SIG-M5 treated with dmso at 0.1 percent for 504 hours (cell line): ENCODE measurements at regions not wholly inside any gene's neighbourhood (a gene's known extent, or its start where the extent isn't known, plus 50 kb on each side); places are given as distances from the start of the nearest gene placed in this dataset.
A peak's percentile ranks its signal among the peaks of the same experiment; 100 is the strongest.
"Not testable (repeated sequence)": the region's sequence is repeated elsewhere in the genome, so short reads cannot be mapped to it uniquely, and the experiment has no call there.

Experiments
- DNase-seq: peaks from one replicate; lab custom pipeline; 2025; ENCODE audit not compliant: unreplicated experiment; lab: John Stamatoyannopoulos, UW

- DNase-seq: peak; percentile 96
Measured at GRCh38 chr11:67805253-67806126, 131.1 kb upstream of the ALDH3B2 start.

GRCh38 chr11:67804435-67805252 is 130.2 kb upstream of the ALDH3B2 start:
- not testable (repeated sequence) for DNase-seq

- DNase-seq: not testable (repeated sequence)
Measured at GRCh38 chr11:67803519-67803918, 129.1 kb upstream of the ALDH3B2 start.

GRCh38 chr11:67803055-67803454 is 128.6 kb upstream of the ALDH3B2 start:
- not testable (repeated sequence) for DNase-seq

DNA sequence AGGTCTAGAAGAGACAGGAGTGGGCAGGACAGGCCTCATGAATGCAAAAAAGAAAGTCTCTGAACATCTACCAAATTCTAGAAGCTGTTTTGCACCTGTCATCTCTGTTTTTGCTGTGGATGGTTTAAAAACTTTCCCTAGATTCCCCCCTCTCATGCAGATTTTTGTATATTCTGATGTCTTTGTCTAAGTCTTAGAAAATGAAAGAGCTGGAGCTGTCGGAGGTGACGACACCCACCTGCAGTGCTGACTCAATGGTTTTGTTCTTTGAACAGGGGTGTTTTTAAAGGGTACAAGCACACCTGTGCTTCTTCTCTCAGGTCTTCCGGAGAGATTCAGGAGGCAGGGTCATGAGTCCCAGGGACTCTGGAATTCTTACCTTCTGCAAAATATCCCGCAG is 128.2 kb upstream of the ALDH3B2 start:
- not testable (repeated sequence) for DNase-seq

- DNase-seq: not testable (repeated sequence)
Measured at GRCh38 chr11:67801397-67801796, 127.0 kb upstream of the ALDH3B2 start.

- not testable (repeated sequence) for DNase-seq
Measured at GRCh38 chr11:67800591-67800990, 126.2 kb upstream of the ALDH3B2 start.

- not testable (repeated sequence) for DNase-seq
Measured at GRCh38 chr11:67799808-67800207, 125.4 kb upstream of the ALDH3B2 start.

DNA sequence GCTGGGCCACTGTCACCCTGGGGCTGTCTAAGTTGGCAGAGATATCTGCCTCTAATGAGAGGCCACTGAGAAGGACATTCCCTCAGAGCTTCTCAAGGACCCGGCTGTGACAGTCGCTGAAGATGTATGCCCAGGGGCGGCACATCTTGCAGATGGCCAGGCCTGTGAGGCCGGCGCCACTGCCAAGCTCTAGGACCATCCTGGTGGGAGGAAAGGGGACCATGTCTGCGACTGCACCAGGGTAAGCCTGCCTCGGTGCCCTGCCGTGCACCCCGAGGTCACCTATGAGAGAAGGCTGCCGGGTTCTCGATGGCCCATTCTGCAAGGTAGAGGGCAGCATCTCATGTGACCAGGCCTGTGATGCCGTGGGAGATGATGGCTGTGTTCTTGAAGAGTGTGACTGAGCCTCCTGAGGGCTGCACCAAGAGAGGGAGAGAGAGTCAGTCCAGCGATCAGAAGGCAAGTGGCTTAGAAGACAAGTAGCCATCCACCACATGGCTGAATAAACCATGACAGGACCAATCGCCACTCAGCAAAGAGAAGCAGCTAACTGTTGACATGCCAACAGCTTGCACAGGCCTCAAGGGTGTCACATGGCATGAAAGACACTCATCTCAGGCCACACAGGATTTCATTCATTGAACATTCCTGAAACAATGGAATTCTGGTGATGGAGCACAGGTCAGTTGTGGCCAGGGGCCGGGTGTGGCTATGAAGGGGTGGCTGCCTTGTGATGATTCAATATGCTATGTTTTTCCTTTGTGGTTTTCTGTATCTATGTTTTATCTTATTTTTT is 123.5 kb upstream of the ALDH3B2 start:
- not testable (repeated sequence) for DNase-seq

- no peak for DNase-seq
Measured at GRCh38 chr11:67795746-67796145, 121.3 kb upstream of the ALDH3B2 start.

DNA sequence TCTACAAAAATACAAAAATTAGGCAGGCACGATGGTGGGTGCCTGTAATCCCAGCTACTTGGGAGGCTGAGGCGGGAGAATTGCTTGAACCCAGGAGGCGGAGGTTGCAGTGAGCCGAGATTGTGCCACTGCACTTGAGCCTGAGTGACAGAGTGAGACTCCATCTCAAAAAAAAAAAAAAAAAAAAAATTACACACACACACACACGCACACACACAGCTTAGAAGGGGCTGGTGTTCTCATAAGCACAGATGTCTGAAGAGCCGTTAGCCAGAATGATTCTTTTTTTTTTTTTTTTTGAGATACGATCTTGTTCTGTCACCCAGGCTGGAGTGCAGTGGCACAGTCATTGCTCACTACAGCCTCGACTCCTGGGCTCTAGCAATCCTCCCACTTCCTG is 119.3 kb upstream of the ALDH3B2 start:
- DNase-seq: not testable (repeated sequence)

DNA sequence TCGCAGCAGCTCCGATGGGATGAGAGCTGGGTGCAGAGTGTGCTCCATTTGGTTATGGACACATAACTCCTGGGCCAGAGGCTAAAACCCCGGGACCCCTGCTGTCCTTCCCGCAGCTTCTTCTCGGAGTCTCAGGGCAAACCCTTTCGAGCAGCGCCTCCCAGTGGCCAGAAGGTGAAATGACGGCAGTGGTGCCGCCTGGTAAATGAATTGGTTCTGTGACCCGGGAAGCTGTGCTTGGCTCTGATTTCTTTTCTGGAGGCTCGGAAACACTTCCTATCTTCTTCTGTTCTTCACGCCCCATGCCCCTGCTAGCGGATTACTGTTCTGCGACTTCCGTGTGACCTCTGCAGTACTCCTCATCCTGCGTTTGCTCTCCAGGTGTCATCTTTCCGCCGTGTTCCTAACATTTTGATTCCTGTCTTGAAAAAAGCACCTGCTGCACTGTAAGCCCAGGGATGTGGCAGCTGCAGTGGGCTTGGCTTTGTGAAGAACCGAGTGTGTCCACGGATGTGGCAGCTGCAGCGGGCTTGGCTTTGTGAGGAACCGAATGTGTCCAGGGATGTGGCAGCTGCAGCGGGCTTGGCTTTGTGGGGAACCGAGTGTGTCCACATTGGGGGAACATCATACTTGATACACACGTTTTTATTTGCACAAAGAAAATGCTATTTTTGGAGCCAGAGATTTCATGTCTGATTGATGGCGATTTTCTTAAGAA is 118.0 kb upstream of the ALDH3B2 start:
- not testable (repeated sequence) for DNase-seq

DNA sequence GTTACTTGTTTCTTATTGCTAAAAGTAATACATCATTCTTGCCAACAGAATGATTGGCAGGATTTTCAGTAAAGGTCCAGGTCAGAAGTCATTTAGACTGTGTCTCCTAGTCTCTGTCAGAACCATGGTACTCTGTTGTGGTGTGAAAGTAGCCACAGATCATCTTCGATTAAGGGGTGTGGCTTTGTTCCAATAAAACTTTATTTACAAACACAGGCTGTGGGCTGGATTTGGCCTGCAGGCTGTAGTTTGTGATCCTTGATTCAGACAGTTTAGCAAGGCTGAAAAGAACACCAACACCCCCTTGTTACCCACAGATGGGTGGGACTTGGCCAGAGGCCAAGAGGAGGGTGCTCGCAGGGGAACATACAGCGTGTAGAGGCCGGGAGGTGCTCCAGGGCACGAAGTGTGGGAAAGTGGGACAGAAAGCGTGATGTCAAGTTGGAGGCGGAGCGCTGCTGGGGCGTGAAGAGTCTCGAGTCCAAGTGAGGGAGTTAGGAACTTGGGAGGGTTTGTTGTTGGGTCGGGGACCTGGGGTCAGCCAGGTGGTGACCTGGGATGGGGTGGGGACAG is 117.3 kb upstream of the ALDH3B2 start:
- DNase-seq: not testable (repeated sequence)

DNA sequence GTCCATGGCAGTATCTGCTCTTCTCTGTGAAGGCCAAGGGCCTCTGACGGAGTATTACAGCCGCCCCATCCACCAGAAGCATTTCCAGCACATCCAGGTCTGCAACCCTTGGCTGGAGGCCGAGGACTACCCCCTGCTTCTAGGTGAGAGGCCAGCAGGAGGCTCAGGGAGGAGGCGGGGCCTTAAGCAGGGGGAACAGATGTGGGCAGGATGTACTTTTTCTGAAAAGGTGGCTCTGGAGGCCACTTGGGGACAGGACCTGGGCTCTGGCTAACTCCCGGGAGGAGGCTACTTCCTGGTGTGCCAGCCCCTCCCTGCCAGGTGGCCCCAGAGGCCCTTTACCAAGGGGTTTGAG is 113.9 kb upstream of the ALDH3B2 start:
- not testable (repeated sequence) for DNase-seq

DNA sequence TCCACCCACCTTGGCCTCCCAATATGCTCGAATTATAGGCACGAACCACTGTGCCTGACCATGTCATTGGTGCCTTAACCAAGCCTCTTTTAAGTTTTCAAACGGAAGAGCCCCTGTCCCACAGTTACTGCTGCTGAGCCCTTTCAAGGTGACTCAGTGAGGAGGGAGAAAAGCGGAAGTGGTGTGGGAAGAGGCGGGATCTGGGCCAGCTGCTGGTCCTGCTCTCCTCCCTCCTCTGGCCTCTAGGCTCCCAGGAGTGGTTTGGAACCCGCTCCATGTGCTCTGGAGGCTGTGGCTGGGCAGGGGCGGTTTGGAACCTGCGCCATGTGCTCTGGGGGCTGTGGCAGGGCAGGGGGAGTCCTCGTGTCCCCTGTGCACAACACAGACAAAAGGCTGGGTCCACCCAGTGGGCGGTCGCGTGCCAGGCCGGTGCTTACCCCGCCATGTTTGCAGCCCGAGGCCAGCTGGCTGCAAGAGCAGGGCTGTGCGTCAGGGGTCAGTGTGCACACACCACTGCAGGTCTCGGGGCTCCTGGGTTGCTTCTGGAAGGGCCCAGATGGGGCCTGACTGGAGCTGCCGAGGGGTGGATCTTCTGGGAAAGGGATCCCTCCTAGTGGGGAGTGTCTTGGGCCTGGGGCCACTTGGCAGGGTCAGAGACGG is 113.4 kb upstream of the ALDH3B2 start:
- peak; percentile 1 for DNase-seq

- not testable (repeated sequence) for DNase-seq
Measured at GRCh38 chr11:67781967-67782366, 107.5 kb upstream of the ALDH3B2 start.

DNA sequence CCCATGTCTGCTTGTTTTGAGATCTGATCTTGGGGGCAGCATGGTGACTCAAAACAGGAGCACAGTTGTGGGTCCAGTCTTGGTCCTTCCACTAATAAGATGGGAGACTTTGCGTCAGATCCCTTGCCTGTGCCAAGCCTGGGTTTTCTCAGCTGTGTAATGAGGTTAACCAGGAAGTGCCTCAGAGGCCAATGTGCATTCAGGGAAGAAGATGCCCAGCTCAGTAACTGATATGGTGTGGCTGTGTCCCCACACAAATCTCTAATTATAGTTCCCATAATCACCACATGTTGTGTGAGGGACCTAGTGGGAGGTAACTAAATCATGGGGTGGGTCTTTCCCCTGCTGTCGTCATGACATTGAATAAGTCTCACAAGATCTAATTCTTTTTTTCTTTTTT is 107.1 kb upstream of the ALDH3B2 start:
- not testable (repeated sequence) for DNase-seq

- DNase-seq: peak; percentile 64
Measured at GRCh38 chr11:67780056-67780455, 105.6 kb upstream of the ALDH3B2 start.

DNA sequence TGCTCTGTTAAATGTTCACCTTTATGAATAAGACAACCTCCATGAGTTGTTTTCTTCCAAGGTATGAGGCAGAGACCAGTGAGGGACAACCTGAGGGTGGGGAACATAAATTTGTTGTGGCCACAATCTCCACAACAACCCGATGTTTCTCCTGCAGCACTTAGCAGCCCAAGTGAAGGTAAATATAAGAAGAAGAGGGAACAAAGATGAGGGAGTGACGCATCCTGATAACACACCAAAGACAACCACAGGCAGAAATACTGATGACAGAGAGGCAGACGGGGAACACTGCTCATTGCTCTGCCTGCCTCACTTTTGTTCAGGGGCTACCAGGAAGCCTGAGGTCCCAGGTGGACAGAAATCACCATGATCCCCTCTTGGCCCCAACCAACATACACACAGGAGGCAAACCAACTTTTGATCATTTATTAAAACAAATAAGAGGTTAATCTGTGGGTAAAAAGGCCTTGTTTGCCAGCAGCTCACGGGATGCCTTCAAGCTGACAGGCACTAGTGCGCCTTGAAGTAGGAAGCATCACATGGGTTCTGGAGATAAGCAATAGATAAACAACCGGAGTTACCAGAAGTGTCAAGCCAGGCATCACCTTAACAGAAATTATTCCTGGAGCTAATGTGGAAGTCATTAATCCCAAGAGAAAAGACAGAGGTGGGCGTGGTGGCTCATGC is 104.9 kb upstream of the ALDH3B2 start:
- not testable (repeated sequence) for DNase-seq
